HepG2 (cell line): ENCODE measurements at regions not wholly inside any gene's neighbourhood (a gene's known extent, or its start where the extent isn't known, plus 50 kb on each side); places are given as distances from the start of the nearest gene placed in this dataset.

Experiments
- ASH2L ChIP-seq: fragments of 300-600, 200-600 bp; sonication (generic); IDR thresholded peaks from 2 replicates; pipeline ENCODE4 v1.7.0; 2017; ENCODE audit warnings: low read depth, mild to moderate bottlenecking, moderate library complexity, mixed read lengths, low read length; ENCODE audit not compliant: insufficient read length
- GATAD2A ChIP-seq: IDR thresholded peaks from 2 replicates; pipeline ENCODE4 v1.6.1; 2016
- NKX3-1 ChIP-seq: sonication (generic); formaldehyde crosslinking; IDR thresholded peaks from 2 replicates; pipeline ENCODE4 v1.5.0; 2020; ENCODE audit warnings: missing genetic modification reagents
- POLR2A ChIP-seq, 2 experiments: IDR thresholded peaks; 2 replicates each; pipeline ENCODE4 v1.6.1; 2011; ENCODE audit warnings: low read depth in 2 of 2, low read length in 2 of 2, mild to moderate bottlenecking in 1 of 2, moderate library complexity in 1 of 2; ENCODE audit not compliant: insufficient read depth in 1 of 2
- ZNF354B ChIP-seq: sonication (generic); formaldehyde crosslinking; IDR thresholded peaks from 2 replicates; pipeline ENCODE4 v1.8.0; 2022; ENCODE audit warnings: mild to moderate bottlenecking, missing genetic modification reagents
- ZNF780A ChIP-seq: sonication (generic); formaldehyde crosslinking; IDR thresholded peaks from 2 replicates; pipeline ENCODE4 v1.8.0; 2022; ENCODE audit warnings: mild to moderate bottlenecking, missing genetic modification reagents, moderate library complexity

- TF ChIP-seq GATAD2A (no peak), ZNF354B (CRISPR knock-in tag) (no peak), POLR2A (IDR thresholded peaks at IDR 0.05; ENCODE audit: insufficient read depth in 1 of 2, low read depth in 2 of 2, low read length in 2 of 2) (no peak), ASH2L (no peak), NKX3-1 (CRISPR knock-in tag) (no peak), ZNF780A (CRISPR knock-in tag) (no peak)
These were observed 299.1 kb upstream of the CDH8 start for GRCh38 chr16:62335356-62335755.
